ENCODE measurements at regions not wholly inside any gene's neighbourhood (a gene's known extent, or its start where the extent isn't known, plus 50 kb on each side); places are given as distances from the start of the nearest gene placed in this dataset.
"Not testable (repeated sequence)": the region's sequence is repeated elsewhere in the genome, so short reads cannot be mapped to it uniquely, and the experiment has no call there.

- DNase-seq (ENCODE audit: extremely low spot score, unreplicated experiment), result no peak
- Mint-ChIP-seq H3K9me3 (ENCODE audit: unreplicated experiment) (no peaks in the 10 kb centered on the region), H3K27ac (ENCODE audit: unreplicated experiment) (no peak overlapping the region), H3K4me1 (ENCODE audit: unreplicated experiment) (peaks cover 4% of the 10 kb centered on the region), H3K27me3 (ENCODE audit: unreplicated experiment) (no peaks in the 10 kb centered on the region), H3K36me3 (ENCODE audit: unreplicated experiment) (no peaks in the 10 kb centered on the region), H3K4me3 (ENCODE audit: unreplicated experiment) (no peak overlapping the region)
- no peak for TF ChIP-seq CTCF (IDR thresholded peaks at IDR 0.05)
These were observed 1282.8 kb upstream of the ACVR2A start for GRCh38 chr2:146561996-146562395.

- H3K36me3 Mint-ChIP-seq (ENCODE audit: unreplicated experiment), result no peaks in the 10 kb centered on the region
These were observed 1297.6 kb upstream of the ACVR2A start for GRCh38 chr2:146547236-146547635.

DNA sequence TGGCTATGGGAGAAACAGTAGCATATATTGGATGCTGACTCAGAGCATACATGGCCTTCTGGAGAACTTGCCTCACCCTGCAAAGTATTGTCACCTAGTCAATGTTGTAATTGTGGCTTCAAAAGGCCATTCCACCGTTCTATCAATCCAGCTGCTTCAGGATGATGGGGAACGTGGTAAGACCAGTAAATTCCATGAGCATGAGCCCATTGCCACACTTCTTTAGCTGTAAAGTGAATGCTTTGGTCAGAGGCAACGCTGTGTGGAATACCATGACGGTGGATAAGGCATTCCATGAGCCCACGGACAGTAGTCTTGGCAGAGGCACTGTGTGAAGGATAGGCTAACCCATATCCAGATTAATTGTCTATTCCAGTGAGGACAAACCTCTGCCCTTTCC is 1300.1 kb upstream of the ACVR2A start:
- no peak for TF ChIP-seq CTCF (IDR thresholded peaks at IDR 0.05)
- Mint-ChIP-seq H3K4me1 (ENCODE audit: unreplicated experiment) (no peaks in the 10 kb centered on the region), H3K9me3 (ENCODE audit: unreplicated experiment) (no peaks in the 10 kb centered on the region), H3K27me3 (ENCODE audit: unreplicated experiment) (no peaks in the 10 kb centered on the region), H3K4me3 (ENCODE audit: unreplicated experiment) (no peak overlapping the region), H3K36me3 (ENCODE audit: unreplicated experiment) (no peaks in the 10 kb centered on the region), H3K27ac (ENCODE audit: unreplicated experiment) (no peak overlapping the region)
- no peak for DNase-seq (ENCODE audit: extremely low spot score, unreplicated experiment)

More at GRCh38 chr2:146547236-146547635, 1297.6 kb upstream of the ACVR2A start:
- H3K9me3 Mint-ChIP-seq (ENCODE audit: unreplicated experiment), result no peaks in the 10 kb centered on the region
- H3K4me3 Mint-ChIP-seq (ENCODE audit: unreplicated experiment), result no peak overlapping the region
- H3K27me3 Mint-ChIP-seq (ENCODE audit: unreplicated experiment), result no peaks in the 10 kb centered on the region
- no peaks in the 10 kb centered on the region for H3K4me1 Mint-ChIP-seq (ENCODE audit: unreplicated experiment)
- no peak overlapping the region for H3K27ac Mint-ChIP-seq (ENCODE audit: unreplicated experiment)
- TF ChIP-seq CTCF (IDR thresholded peaks at IDR 0.05), result no peak
- no peak for DNase-seq (ENCODE audit: extremely low spot score, unreplicated experiment)

GRCh38 chr2:146541896-146542295 is 1302.9 kb upstream of the ACVR2A start:
- DNase-seq (ENCODE audit: extremely low spot score, unreplicated experiment), result no peak
- no peak overlapping the region for H3K4me3 Mint-ChIP-seq (ENCODE audit: unreplicated experiment)
- H3K27ac Mint-ChIP-seq (ENCODE audit: unreplicated experiment), result no peak overlapping the region
- H3K27me3 Mint-ChIP-seq (ENCODE audit: unreplicated experiment), result no peaks in the 10 kb centered on the region
- no peaks in the 10 kb centered on the region for H3K4me1 Mint-ChIP-seq (ENCODE audit: unreplicated experiment)
- H3K9me3 Mint-ChIP-seq (ENCODE audit: unreplicated experiment), result peaks cover under 1% of the 10 kb centered on the region
- TF ChIP-seq CTCF (IDR thresholded peaks at IDR 0.05), result no peak
- H3K36me3 Mint-ChIP-seq (ENCODE audit: unreplicated experiment), result no peaks in the 10 kb centered on the region

DNA sequence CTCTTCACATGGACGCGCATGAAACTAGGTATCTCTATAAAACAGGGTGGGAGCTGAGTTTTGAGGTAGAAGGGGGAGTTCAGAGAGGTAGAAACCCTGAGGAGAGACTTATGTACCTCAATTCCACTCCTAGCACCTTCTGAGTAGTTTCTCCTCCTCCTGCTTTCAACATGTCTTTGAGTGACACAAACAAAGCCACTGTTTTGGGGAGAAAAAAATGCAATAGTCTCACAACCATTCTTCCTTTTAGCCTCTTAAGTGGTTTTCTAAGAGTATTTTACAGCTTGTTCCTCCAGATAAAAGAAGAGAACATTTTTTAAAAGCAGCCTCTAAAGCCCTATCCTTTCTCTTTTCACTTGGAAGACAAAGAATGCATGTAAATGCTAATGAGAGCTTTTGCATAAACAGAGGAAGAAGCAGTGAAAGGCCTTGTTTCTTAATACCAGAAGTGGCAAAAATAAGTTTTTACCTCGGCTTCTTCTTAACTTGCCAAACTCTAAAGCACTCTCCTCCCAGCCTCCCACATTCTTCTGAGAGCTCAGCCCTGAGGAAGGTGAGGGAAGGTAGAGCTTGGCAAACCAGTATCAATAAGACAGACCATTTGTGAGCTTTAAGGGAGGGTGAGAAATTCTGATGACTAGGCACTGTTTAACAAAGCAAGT is 1304.4 kb upstream of the ACVR2A start:
- no peak for DNase-seq (ENCODE audit: extremely low spot score, unreplicated experiment)
- H3K27ac Mint-ChIP-seq (ENCODE audit: unreplicated experiment), result no peak overlapping the region
- peaks cover 9% of the 10 kb centered on the region for H3K9me3 Mint-ChIP-seq (ENCODE audit: unreplicated experiment)
- H3K4me3 Mint-ChIP-seq (ENCODE audit: unreplicated experiment), result no peak overlapping the region
- H3K27me3 Mint-ChIP-seq (ENCODE audit: unreplicated experiment), result no peaks in the 10 kb centered on the region
- H3K4me1 Mint-ChIP-seq (ENCODE audit: unreplicated experiment), result no peaks in the 10 kb centered on the region
- no peak for TF ChIP-seq CTCF (IDR thresholded peaks at IDR 0.05)
- no peaks in the 10 kb centered on the region for H3K36me3 Mint-ChIP-seq (ENCODE audit: unreplicated experiment)

GRCh38 chr2:146539739-146540138 is 1305.1 kb upstream of the ACVR2A start:
- DNase-seq (ENCODE audit: extremely low spot score, unreplicated experiment); H3K27ac Mint-ChIP-seq (ENCODE audit: unreplicated experiment); H3K9me3 Mint-ChIP-seq (ENCODE audit: unreplicated experiment); H3K4me3 Mint-ChIP-seq (ENCODE audit: unreplicated experiment); H3K27me3 Mint-ChIP-seq (ENCODE audit: unreplicated experiment); H3K4me1 Mint-ChIP-seq (ENCODE audit: unreplicated experiment); H3K36me3 Mint-ChIP-seq (ENCODE audit: unreplicated experiment): not testable (repeated sequence)

Data from osteocyte (in vitro differentiated cells).